NCI-H345 treated with DMSO at 0.1 percent for 48 hours (cell line): ENCODE measurements at regions not wholly inside any gene's neighbourhood (a gene's known extent, or its start where the extent isn't known, plus 50 kb on each side); places are given as distances from the start of the nearest gene placed in this dataset.

Source experiments
- DNase-seq: peaks from one replicate; lab custom pipeline; 2025; ENCODE audit not compliant: unreplicated experiment; lab: John Stamatoyannopoulos, UW

DNA sequence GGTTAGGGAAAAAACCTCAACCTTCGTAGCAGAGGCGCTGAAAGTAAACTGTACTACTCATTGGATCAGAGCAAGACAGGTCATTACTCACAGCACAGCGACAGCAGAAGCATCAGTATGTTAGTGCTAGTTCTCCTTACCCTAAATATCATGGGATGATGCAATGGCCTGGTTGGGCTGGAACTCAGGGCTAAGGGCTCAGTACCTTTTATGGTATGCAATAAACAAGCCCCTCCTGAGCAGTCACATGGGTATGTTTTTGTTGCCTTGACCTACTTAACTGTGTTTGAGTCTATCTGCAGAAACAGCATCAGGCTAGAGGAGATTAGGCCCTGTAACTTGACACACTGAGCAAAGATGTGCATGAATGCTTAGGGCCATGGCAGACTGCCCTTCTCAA, 369.4 kb upstream of the IMPG1 start:
- no peak for DNase-seq

DNA sequence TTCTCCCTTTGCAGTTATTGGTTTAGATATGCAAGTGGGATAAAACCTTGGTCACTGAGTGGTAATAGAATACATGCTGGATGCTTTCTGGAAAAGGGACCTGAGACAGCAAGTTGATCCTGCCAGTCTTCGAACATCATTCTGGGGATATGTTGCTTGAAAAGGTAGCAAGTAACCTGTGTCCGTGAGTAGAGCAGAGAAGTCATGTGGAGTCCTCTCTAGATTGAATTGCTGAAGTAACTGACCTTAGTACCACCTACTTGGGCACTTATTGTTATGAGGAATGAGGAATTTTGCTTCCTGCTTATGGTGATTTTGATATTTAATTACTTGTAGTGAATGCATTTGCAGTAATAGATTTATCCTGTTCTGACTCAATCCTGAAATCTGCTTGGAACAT, 367.3 kb upstream of the IMPG1 start:
- DNase-seq, result no peak

DNA sequence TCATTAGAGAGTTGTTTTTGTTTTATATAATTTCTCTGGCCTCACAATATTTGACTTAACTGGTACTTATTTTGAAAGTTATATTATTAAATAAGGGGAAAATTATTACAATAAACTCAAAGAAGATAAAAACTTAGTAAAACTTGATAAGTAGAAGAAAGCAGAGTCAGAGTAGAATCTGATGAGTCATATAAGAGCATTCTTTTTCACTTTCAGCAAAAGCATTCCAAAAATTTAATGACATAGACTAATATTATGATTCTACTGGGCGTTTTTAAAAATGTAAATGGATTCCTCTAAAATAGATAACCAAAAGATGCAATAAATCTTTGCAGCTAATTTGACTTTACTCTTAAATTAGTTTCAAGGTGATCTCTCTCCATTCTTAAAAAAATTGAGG, 366.3 kb upstream of the IMPG1 start:
- no peak for DNase-seq

DNA sequence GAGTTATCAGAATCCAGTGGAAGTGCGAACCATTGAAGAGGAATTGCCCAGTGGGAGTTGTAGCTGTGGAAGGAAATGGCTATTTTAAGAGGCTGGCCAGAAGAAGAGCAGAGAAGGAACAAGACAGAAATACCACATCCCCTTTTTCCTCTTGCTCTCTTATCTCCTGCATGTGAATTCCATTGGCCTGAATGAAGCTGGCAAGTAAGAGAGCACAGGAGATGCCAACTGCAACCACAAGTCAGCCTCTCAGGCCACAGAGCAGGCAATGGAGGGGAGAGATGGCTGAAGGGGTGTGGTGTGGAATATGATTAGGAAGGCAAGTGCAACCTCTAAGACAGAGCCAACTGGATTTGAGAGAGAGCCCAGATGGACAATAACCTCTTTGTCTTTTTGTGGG, 362.7 kb upstream of the IMPG1 start:
- no peak for DNase-seq

DNA sequence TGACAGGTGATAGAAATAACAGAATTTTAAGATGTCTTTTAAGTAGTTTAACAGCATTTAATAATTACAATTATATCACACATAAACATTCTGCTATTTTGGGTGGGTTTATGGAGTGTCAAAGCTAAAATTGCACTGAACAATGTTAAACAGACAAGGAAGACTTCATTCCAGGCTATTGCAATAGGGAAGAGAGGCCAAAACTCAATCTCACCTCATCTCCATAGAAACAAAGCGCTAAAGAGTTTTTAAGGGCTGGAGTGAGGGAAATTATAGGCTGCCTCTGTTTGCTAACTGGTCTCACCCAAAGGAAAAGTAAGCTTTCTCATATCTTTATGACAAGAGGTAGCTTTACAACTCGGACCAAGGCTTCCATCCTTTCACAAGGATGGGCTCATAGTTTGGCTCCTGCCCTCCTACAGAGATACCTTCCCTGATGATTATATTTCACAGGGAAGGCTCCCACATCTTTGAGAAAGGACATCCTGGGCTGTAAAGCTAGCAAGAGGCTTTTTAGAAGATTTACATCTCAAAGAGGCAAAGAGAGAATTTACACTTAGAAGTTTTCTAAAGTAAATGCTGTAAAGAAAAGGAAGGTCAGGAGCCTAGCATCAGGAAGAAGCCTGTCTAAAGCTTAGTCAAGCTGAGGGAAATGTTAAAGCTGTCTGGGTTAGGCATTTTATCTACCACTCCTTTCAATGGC, 350.2 kb upstream of the IMPG1 start:
- DNase-seq, result no peak

DNA sequence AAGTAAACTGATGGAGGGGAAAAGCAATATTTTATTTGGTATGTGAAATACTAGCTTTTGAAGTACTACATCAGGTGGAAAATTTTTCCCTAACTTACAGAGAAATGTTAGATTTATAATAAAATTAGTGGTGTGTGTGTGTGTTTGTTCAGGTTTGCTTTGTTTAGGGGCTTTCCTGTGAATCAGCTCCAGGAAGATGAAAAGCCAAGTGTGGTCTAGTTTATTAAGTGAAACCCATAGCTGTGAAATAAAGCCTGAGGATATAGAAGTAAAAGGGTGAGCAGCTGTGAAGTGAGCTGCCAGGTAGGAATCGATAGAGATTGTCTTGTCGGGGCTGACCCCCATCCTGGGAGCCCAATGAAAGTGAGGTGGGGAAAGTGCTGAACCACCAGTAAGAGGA, 347.6 kb upstream of the IMPG1 start:
- DNase-seq, result no peak

DNA sequence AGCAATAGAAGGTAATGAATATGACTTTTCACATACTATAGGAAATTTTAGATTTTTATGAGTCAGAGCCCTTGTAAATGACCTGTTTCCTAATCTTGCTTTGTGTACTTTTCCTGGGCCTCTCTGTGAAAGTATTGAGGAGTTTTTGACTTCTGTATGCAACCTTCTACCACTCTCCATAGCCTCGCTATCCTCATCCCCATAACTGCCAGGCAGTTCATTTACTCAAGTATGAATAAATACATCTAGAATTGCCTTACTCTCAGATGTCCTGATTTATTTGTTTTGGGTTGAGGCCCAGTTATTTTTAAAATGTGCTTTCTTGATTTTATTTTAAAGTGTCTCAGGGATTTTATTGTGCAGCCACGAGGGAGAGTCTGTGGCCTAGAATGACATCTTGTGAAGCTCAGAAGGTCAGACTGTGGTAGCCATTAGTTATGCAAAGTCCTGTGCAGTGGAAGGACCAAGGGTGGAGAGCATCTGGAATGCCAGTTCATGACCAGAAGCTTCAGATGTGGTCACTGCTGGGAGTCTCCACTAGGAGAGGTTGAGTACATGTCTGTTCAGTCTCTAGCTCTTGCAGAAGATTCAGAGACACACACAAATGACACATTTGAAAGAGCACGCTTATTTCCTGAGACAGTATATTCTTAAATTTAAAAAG, 346.2 kb upstream of the IMPG1 start:
- no peak for DNase-seq

DNA sequence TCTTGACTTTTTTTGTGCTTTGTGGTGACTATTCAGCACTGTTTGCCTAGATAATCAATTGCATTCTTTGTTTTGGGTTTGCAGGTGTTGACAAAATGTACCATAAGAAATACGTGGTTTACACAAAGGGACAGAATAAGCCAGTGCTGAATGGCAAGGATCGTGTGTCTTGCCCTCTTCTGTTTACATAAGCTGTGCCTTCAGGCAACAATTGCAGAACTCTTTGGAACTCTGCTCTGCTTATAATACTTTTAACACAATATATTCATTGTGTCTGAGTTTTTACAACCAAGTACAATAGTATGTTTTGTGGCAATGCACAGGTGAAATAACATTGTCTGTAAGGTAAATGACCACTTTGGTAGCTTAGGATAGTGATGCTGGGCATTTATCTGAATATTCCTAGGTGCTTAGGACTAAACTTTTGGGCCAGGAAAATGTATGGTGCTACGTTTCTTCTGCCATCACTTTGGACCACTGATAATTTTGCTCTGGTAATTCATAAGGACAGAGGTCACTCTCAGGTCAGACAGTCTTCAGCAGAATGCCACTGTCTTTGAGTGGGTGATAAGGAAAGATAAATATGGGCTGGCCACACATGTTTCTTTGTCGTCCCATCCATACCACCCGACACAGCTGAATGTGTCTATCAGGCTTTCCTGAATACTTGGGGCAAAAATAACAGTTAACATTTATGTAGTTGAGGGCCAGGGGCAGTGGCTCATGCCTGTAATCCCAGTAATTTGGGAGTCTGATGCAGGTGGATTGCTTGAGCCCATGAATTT, 344.6 kb upstream of the IMPG1 start:
- peak; percentile 73 for DNase-seq

DNA sequence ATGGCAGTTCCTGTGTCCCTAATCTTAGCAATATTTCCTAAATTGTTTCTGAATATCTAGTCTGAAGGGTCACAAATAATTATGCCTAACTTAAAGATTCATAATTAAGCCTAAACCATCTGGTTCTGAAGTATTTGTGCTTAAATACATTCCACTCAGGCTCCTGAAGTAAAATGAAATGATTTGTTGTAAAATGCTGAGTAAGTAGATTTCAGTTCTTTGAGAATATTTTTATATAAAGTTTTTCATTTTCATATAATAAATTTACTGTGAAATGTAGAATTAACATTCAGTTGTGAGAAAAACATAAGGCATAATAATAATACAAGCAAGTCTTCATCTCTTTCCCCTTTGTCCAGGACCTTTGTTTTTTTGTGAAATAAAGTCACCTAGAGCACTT, 330.6 kb upstream of the IMPG1 start:
- no peak for DNase-seq

DNA sequence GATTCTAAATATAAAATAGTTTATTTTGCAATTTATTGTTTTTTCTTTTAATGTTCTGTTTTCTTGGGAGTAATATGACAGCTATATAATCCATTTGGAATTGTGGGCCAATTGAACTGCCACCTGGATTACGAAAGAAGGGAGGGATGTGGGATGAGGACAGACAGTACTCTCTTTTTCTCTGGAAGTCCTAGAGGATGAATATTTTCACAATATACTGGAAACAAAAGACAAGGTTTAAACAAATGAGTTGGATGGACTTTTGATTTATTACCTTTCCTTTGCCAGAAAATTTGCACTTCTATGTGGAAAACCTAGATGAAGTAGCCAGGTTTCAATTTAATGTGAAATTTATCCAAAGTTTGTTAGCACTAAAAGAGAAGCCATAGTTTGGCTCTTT, 325.5 kb upstream of the IMPG1 start:
- DNase-seq, result no peak

DNA sequence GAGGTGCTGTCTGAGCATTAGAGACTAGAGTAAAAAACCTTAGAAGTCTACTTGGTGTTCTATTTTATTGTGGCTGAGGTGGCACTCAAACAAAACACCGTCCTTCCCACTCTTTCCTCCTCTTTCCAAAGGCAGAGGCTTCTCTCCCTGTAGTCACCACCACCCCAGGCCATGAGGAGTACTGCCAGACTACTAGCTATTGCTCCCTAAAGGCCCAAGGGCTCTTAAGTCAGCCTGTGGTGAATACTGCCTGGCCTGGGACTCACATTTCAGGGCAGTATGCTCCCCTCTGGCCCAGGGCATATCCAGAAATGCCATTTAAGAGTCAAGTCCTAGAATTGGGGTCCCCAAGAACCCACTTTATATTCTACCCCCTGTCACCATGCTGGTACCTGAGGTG, 309.7 kb upstream of the IMPG1 start:
- no peak for DNase-seq

DNA sequence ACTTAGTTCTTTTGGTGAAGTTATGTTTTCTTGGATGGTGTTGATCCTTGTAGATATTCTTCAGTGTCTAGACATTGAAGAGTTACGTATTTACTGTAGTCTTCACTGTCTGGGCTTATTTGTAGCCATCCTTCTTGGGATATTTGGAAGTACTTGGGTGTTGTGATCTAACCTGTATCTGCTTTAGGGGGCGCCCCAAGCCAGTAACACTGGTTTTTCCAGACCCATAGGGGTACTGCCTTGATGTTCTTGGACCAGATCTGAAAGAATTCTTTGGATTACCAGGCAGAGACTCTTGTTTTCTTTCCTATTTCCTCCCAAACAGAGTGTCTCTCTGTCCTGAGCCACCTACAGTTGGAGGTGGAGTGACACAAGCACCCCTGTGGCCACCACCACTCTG, 309.1 kb upstream of the IMPG1 start:
- DNase-seq, result no peak

DNA sequence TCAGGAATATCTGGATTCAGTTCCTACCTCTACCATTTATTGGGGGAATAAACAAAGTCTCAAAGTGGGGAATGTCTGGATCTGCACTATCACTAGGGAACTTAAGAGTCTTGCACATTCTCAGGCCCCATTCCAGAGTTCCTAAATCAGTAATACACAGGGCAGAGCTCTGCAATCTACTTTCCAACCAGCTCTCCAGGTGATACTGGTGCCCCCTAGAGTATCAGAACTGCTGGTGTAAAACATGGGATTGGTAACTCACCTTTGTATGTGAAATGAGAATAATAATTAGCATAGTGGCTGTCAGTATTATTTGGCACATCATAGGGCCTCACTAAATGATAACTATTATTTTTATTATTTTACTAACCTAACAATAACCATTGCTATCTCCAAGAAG, 278.8 kb upstream of the IMPG1 start:
- DNase-seq, result no peak

DNA sequence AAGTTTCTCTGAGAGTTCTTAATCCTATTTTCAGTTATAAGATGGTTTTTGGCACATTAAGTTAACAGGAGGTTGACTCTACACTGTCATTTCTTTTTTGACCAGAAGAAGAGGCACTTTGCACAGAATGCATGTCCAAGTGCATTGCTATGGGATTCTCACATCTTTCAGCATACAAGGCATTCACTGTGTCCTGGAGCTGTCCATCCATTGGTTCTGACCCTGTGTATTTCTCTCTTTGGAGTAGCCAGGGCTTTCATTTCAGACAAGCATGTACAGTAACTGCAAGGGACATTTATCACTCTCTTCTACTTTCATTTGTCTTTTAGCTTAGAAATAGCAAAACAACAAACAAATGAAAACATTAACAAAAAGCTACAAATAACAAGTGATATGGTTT, 275.1 kb upstream of the IMPG1 start:
- DNase-seq, result no peak

DNA sequence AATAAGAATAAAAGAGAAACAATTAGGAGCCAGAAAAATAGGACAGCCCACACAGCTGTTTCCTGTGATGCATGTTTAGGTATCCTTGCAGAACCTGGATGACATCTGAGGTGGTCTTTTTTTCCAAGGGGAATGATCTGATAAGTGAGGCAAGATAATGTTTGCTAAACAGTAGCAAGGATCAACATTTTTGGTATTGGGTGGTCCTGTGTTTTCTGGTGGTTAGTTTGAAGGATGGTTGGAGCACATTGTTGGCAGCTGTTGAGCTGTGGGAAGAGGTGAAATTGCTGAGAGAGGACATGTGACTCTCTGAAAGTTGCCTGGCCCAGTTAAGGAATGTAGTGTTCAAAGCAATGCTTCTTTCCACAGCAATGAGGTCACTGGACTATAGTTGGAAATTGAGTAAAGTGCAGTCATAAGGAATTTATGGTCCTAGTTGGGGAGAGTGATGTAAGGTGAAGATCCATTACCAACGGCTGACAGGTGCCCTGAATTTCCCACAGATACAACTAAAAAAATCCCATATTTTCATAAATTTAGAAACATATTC, 270.2 kb upstream of the IMPG1 start:
- DNase-seq, result no peak

DNA sequence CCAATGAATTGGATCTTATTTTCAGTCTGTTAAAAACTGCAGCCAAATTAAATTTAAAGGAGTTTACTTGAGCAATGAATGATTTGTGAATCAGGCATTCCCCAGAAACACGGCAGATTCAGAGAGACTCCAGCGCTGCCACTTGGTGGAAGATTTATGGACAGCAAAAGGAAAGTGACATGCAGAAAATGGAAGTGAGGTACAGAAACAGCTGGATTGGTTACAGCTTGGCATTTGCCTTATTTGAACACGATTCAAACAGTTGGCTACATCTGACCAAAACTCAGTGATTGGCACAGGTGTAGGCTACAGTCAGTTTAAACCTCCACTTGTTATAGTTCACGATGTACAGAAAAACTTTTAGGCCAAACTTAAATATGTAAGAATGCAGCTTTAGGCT, 257.6 kb upstream of the IMPG1 start:
- DNase-seq, result no peak

DNA sequence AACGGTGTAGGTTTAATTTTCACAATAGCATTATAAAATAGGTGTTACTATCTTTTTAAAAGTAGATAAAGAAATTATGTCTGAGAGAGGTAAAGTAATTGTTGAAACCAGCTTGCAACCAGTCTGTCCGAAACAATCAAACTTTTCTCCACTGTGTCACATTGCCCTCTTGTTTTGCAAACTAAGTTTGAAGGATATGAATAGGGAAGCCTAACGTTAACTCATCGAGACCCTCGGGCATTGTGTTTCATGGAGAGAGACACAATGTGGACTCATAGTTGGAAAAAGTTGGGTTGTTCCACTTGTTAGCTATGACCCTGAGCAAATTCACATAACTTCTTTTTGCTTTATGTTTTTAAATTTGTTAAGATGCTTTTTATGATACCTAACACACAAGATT, 254.4 kb upstream of the IMPG1 start:
- no peak for DNase-seq
